H1 (cell line): ENCODE measurements at regions not wholly inside any gene's neighbourhood (a gene's known extent, or its start where the extent isn't known, plus 50 kb on each side); places are given as distances from the start of the nearest gene placed in this dataset.

Source experiments
- CTCF ChIA-PET: fragments of 300-600 bp; sonication (Branson Sonifier 250); formaldehyde crosslinking; loops from one replicate; lab custom pipeline; 2021; ENCODE audit not compliant: partially characterized antibody; lab: Charles Lee
- POLR2A ChIA-PET: fragments of 300-600 bp; sonication (Branson Sonifier 250); formaldehyde crosslinking; loops from one replicate; lab custom pipeline; 2021; ENCODE audit warnings: inconsistent platforms; ENCODE audit not compliant: partially characterized antibody; lab: Charles Lee
- DNase-seq, 2 experiments: peaks; one replicate each; pipeline versions ENCODE4 v3.0.0 to v3.0.0-alpha.2; 2010 to 2022; ENCODE audit warnings: low spot score in 2 of 2, low read depth in 1 of 2, mixed read lengths in 1 of 2
- FAIRE-seq: peaks from 2 replicates; lab custom pipeline; 2011; peaks lifted over from hg19 to GRCh38; lab: Jason Lieb, UNC
- H2AFZ ChIP-seq: 2 replicates; pipeline ENCODE4 v1.8.1; 2012; ENCODE audit warnings: low read length, inconsistent platforms
- H2AK5ac ChIP-seq: 2 replicates; pipeline ENCODE4 v1.6.1; 2013; ENCODE audit warnings: low read depth, low read length
- H2BK120ac ChIP-seq: replicated peaks from 2 replicates; pipeline ENCODE3; 2013; ENCODE audit warnings: low read depth, low read length, inconsistent platforms
- H2BK12ac ChIP-seq: 2 replicates; pipeline ENCODE4 v1.6.1; 2013; ENCODE audit warnings: low read depth, low read length
- H2BK15ac ChIP-seq: 2 replicates; pipeline ENCODE4 v1.6.1; 2013; ENCODE audit warnings: low read length
- H2BK20ac ChIP-seq: 2 replicates; pipeline ENCODE4 v1.6.1; 2013; ENCODE audit warnings: low read length
- H2BK5ac ChIP-seq: 2 replicates; pipeline ENCODE4 v1.6.1; 2013; ENCODE audit warnings: low read depth, low read length
- H3K14ac ChIP-seq: 2 replicates; pipeline ENCODE4 v1.6.1; 2013; ENCODE audit warnings: inconsistent platforms; ENCODE audit not compliant: insufficient read length
- H3K18ac ChIP-seq: 2 replicates; pipeline ENCODE4 v1.6.1; 2013; ENCODE audit warnings: low read length; ENCODE audit errors: extremely low read depth
- H3K23ac ChIP-seq: 2 replicates; pipeline ENCODE4 v1.6.1; 2013; ENCODE audit warnings: inconsistent platforms; ENCODE audit not compliant: insufficient read length
- H3K23me2 ChIP-seq: 2 replicates; pipeline ENCODE4 v1.6.1; 2013; ENCODE audit warnings: low read depth, low read length
- H3K27ac ChIP-seq: 2 replicates; pipeline ENCODE4 v1.6.1; 2011; ENCODE audit warnings: low read depth, low read length, inconsistent platforms
- H3K27me3 ChIP-seq, 4 experiments: replicated peaks in 1 of 4; 1 replicate in 1 of 4; 2 replicates in 3 of 4; pipeline versions ENCODE4 v1.6.1 to v1.8.1; 2011 to 2013; ENCODE audit warnings: low read length in 3 of 4, mild to moderate bottlenecking in 3 of 4, inconsistent platforms in 2 of 4, mixed read lengths in 2 of 4, moderate library complexity in 1 of 4; ENCODE audit not compliant: control insufficient read depth in 3 of 4, insufficient read depth in 3 of 4; ENCODE audit errors: extremely low read depth in 1 of 4
- H3K36me3 ChIP-seq, 4 experiments: 2 replicates each; pipeline versions ENCODE4 v1.6.1 to v1.8.1; 2011 to 2013; ENCODE audit warnings: mild to moderate bottlenecking in 4 of 4, low read length in 3 of 4, moderate library complexity in 2 of 4, control low read depth in 1 of 4, inconsistent platforms in 1 of 4; ENCODE audit not compliant: insufficient read depth in 4 of 4, control insufficient read depth in 2 of 4
- H3K4ac ChIP-seq: replicated peaks from 2 replicates; pipeline ENCODE3; 2013; ENCODE audit warnings: low read length, low read depth, mixed read lengths, inconsistent platforms; ENCODE audit not compliant: insufficient read length
- H3K4me1 ChIP-seq, 4 experiments: replicated peaks in 1 of 4; 1 replicate in 1 of 4; 2 replicates in 3 of 4; pipeline versions ENCODE4 v1.6.1 to v1.8.1; 2011 to 2013; ENCODE audit warnings: low read length in 3 of 4, inconsistent platforms in 2 of 4, mixed read lengths in 1 of 4; ENCODE audit not compliant: insufficient read depth in 4 of 4, control insufficient read depth in 3 of 4
- H3K4me2 ChIP-seq, 2 experiments: 2 replicates each; pipeline versions ENCODE4 v1.6.1 to v1.8.1; 2011 to 2013; ENCODE audit warnings: low read depth in 2 of 2, low read length in 2 of 2, control low read depth in 1 of 2, inconsistent platforms in 1 of 2, mild to moderate bottlenecking in 1 of 2; ENCODE audit not compliant: insufficient read depth in 1 of 2
- H3K4me3 ChIP-seq, 4 experiments: fragments of 200-600, 300-600 bp in 1 of 4; sonication (generic), shearing (Covaris generic), sonication (Bioruptor Twin) in 1 of 4; 2 replicates each; pipeline versions ENCODE4 v1.5.1 to v1.8.1; 2011 to 2016; ENCODE audit warnings: low read length in 4 of 4, low read depth in 3 of 4, control low read depth in 2 of 4, inconsistent platforms in 2 of 4, mild to moderate bottlenecking in 2 of 4, mixed read lengths in 1 of 4, moderate library complexity in 1 of 4; ENCODE audit not compliant: insufficient read depth in 2 of 4; ENCODE audit errors: extremely low read depth in 1 of 4
- H3K56ac ChIP-seq: replicated peaks from 2 replicates; pipeline ENCODE3; 2013; ENCODE audit warnings: low read depth, mild to moderate bottlenecking, mixed read lengths, low read length, inconsistent platforms; ENCODE audit not compliant: insufficient read length
- H3K79me1 ChIP-seq: 2 replicates; pipeline ENCODE4 v1.6.1; 2013; ENCODE audit warnings: low read depth, low read length, control low read depth
- H3K79me2 ChIP-seq, 2 experiments: 2 replicates each; pipeline versions ENCODE4 v1.6.1 to v1.8.1; 2012 to 2013; ENCODE audit warnings: low read length in 2 of 2, mild to moderate bottlenecking in 2 of 2, inconsistent platforms in 1 of 2; ENCODE audit not compliant: insufficient read depth in 2 of 2, control insufficient read depth in 1 of 2
- H3K9ac ChIP-seq, 4 experiments: replicated peaks in 1 of 4; 1 replicate in 1 of 4; 2 replicates in 3 of 4; pipeline versions ENCODE4 v1.6.1 to v1.8.1; 2011 to 2013; ENCODE audit warnings: low read depth in 3 of 4, low read length in 3 of 4, control low read depth in 2 of 4, mild to moderate bottlenecking in 2 of 4, moderate library complexity in 2 of 4, inconsistent platforms in 1 of 4; ENCODE audit errors: extremely low read depth in 1 of 4
- H3K9me3 ChIP-seq, 2 experiments: 2 replicates each; pipeline versions ENCODE4 v1.6.1 to v1.8.1; 2012 to 2013; ENCODE audit warnings: mild to moderate bottlenecking in 2 of 2, moderate library complexity in 2 of 2, control low read depth in 1 of 2, inconsistent platforms in 1 of 2, low read depth in 1 of 2, low read length in 1 of 2, mixed read lengths in 1 of 2; ENCODE audit not compliant: insufficient read depth in 2 of 2
- H4K20me1 ChIP-seq, 2 experiments: replicated peaks in 1 of 2; 2 replicates each; pipeline versions ENCODE3 to v1.8.1; 2011 to 2013; ENCODE audit warnings: inconsistent platforms in 2 of 2, low read length in 2 of 2, mild to moderate bottlenecking in 1 of 2; ENCODE audit not compliant: insufficient read depth in 2 of 2, control insufficient read depth in 1 of 2
- H4K5ac ChIP-seq: 2 replicates; pipeline ENCODE4 v1.6.1; 2013; ENCODE audit warnings: low read length, low read depth, mixed read lengths, inconsistent platforms; ENCODE audit not compliant: insufficient read length
- H4K8ac ChIP-seq: 2 replicates; pipeline ENCODE4 v1.8.0; 2013; ENCODE audit warnings: mild to moderate bottlenecking, moderate library complexity, low read length, inconsistent platforms; ENCODE audit not compliant: insufficient read depth; ENCODE audit errors: extremely low read depth
- H4K91ac ChIP-seq: replicated peaks from 2 replicates; pipeline ENCODE3; 2013; ENCODE audit warnings: low read length, mixed read lengths, inconsistent platforms; ENCODE audit not compliant: insufficient read length
- CBX5 ChIP-seq: fragments of 300-800, 300-1000 bp; sonication (generic); IDR thresholded peaks from 2 replicates; pipeline ENCODE4 v1.7.1; 2016; ENCODE audit warnings: antibody characterized with exemption, low read length, low read depth
- CTBP2 ChIP-seq: IDR thresholded peaks from 2 replicates; pipeline ENCODE4 v1.7.0; 2011; ENCODE audit warnings: borderline replicate concordance, mild to moderate bottlenecking, moderate library complexity, mixed read lengths, low read length; ENCODE audit not compliant: insufficient read depth, insufficient read length
- GTF2F1 ChIP-seq: IDR thresholded peaks from 2 replicates; pipeline ENCODE4 v1.6.1; 2012; ENCODE audit warnings: low read depth, low read length, improper control_type of control experiment, borderline replicate concordance
- KDM5A ChIP-seq: fragments of 200-600 bp; IDR thresholded peaks from 2 replicates; pipeline ENCODE4 v1.7.1; 2012; ENCODE audit warnings: mild to moderate bottlenecking, low read length, inconsistent platforms, mixed read lengths
- PHF8 ChIP-seq: fragments of 200-600 bp; sonication (generic); conservative IDR thresholded peaks from 2 replicates; pipeline ENCODE4 v1.7.1; 2012; ENCODE audit warnings: low read depth, mild to moderate bottlenecking, inconsistent platforms, low read length, moderate library complexity
- POLR2A ChIP-seq, 2 experiments: IDR thresholded peaks; 1 replicate in 1 of 2; 2 replicates in 1 of 2; pipeline ENCODE4 v1.6.1; 2011; ENCODE audit warnings: low read depth in 2 of 2, low read length in 2 of 2, mild to moderate bottlenecking in 2 of 2; ENCODE audit errors: control extremely low read depth in 1 of 2
- SAP30 ChIP-seq: fragments of 300-600 bp; sonication (generic); IDR thresholded peaks from 2 replicates; pipeline ENCODE4 v1.7.1; 2012; ENCODE audit warnings: low read length, moderate library complexity, mild to moderate bottlenecking, inconsistent platforms; ENCODE audit not compliant: insufficient read depth, insufficient replicate concordance
- SIRT6 ChIP-seq: IDR thresholded peaks from one replicate; pipeline ENCODE4 v1.7.1; 2012; ENCODE audit warnings: low read length, inconsistent platforms
- SUZ12 ChIP-seq: fragments of 200-600 bp; sonication (generic); IDR thresholded peaks from 2 replicates; pipeline ENCODE4 v1.6.1; 2012; ENCODE audit warnings: mild to moderate bottlenecking, inconsistent platforms, low read length, moderate library complexity, mixed read lengths
- TAF7 ChIP-seq: optimal IDR thresholded peaks from 2 replicates; pipeline ENCODE3; 2011; ENCODE audit warnings: low read depth, mild to moderate bottlenecking, inconsistent platforms, low read length, moderate library complexity, borderline replicate concordance
- WGBS, 2 experiments: shearing (Covaris generic) in 1 of 2; methylation state at CpG; one replicate each; pipeline versions ENCODE4 v1.1.6 to v1.1.7; 2013 to 2015; ENCODE audit warnings: low lambda C conversion rate in 2 of 2, mixed read lengths in 2 of 2, inconsistent platforms in 1 of 2, low coverage in 1 of 2, missing lambda C conversion rate in 1 of 2; ENCODE audit not compliant: insufficient replicate concordance in 2 of 2, insufficient coverage in 1 of 2, insufficient read length in 1 of 2; ENCODE audit errors: extremely low coverage in 1 of 2, missing lambda C conversion rate in 1 of 2; 5-methylcytosine and 5-hydroxymethylcytosine counted together

DNA sequence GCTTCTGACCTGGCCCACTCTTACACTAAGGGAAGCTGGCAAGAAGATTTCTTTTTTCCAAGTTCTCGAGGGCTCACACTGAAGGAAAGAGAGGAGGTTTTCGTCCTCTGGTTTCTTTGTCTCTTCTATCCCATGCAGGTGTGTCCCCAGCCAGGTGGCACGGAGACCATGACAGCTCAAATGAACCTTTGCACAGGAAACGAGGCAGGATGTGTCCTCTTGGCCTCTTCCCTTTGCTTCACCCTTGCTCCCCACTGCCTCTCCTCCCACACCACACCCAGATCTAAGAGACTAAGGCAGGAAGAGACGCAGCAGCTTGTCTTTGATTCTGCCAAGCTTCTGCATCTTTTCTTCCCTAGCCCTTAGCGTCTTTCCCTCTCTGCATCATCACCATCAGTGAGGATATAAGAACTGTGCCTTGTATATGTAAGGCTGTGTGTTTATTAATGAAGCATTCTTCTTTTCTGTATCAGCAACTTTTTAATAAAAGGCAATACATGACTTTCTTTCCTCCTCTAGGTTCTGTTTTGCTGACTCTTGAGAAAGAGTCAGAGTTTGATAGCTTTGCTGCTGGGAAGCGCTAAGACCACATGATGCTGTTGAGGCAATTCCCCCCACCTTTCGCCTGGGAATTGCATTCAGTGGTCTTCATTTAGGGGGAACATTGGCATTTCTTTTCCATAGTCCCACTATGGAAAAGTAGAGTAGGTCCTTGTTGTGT lies 56.0 kb upstream of the PARVA start:
- Histone ChIP-seq H4K20me1 (no peaks in the 10 kb centered on the region), H3K14ac (no peak overlapping the region), H3K4me2 (no peak overlapping the region), H4K5ac (no peak overlapping the region), H3K4me3 (no peak overlapping the region), H3K23ac (no peak overlapping the region), H4K8ac (no peak overlapping the region), H2BK15ac (no peak overlapping the region), H2AK5ac (no peak overlapping the region), H3K23me2 (no peaks in the 10 kb centered on the region; the same call in 1 of the 2 replicates), H3K18ac (no peak overlapping the region; the same call in 1 of the 2 replicates), H3K56ac (no peak overlapping the region), H4K91ac (no peak overlapping the region), H3K36me3 (no peaks in the 10 kb centered on the region), H3K4me1 (peaks cover 0 to 9% (median 0%) of the 10 kb centered on the region in 4 experiments; a peak in 3 of 7 replicates), H3K79me2 (no peaks in the 10 kb centered on the region), H2AFZ (peak overlapping the region; percentile 60; the same call in 1 of the 2 replicates), H3K79me1 (no peaks in the 10 kb centered on the region), H2BK5ac (no peak overlapping the region), H3K27ac (no peak overlapping the region), H2BK20ac (no peak overlapping the region), H2BK12ac (0 out of 2 replicates have a peak overlapping the region, but pooled peaks have one; percentile 10), H2BK120ac (no peak overlapping the region), H3K27me3 (no peaks in the 10 kb centered on the region), H3K9me3 (peaks cover 0 to 3% of the 10 kb centered on the region in 2 experiments; a peak in 2 of 4 replicates), H3K4ac (no peak overlapping the region), H3K9ac (no peak overlapping the region)
- TF ChIP-seq KDM5A (no peak), PHF8 (no peak), SAP30 (no peak), POLR2A (IDR thresholded peaks at IDR 0.05; ENCODE audit: control extremely low read depth in 1 of 2, low read depth in 2 of 2, low read length in 2 of 2) (no peak), CBX5 (no peak), TAF7 (no peak), CTBP2 (no peak), SIRT6 (no peak), SUZ12 (no peak), GTF2F1 (no peak)
- WGBS, 2 experiments = 82% methylated on average over 8 of the region's 8 CpGs; no CpG with 5 or more reads in 1 of the 2 experiments
- ChIA-PET CTCF (interaction anchor here (1.1 to 4.9 kb wide), 5 partner anchors 9 to 277 kb away, joined by 3 to 32 read pairs (median 6); no protein-coding TSS in a partner anchor), POLR2A (interaction anchor here (1.5 to 1.8 kb wide), 2 partner anchors 9 to 55 kb away, joined by 3 to 5 read pairs; no protein-coding TSS in a partner anchor)
- DNase-seq (no peak), FAIRE-seq (no peak)
